Astrocyte (in vitro differentiated cells and primary cell): ENCODE measurements at regions not wholly inside any gene's neighbourhood (a gene's known extent, or its start where the extent isn't known, plus 50 kb on each side); places are given as distances from the start of the nearest gene placed in this dataset.

Experiments used
- DNase-seq: peaks from one replicate; pipeline ENCODE4 v3.0.0-alpha.2; 2010; ENCODE audit warnings: low read depth
- FAIRE-seq: peaks from 2 replicates; lab custom pipeline; 2011; peaks lifted over from hg19 to GRCh38; lab: Jason Lieb, UNC
- H2AFZ ChIP-seq: 2 replicates; pipeline ENCODE4 v1.6.0; 2012; ENCODE audit warnings: low read depth, low read length, inconsistent platforms
- H3K27ac ChIP-seq: 2 replicates; pipeline ENCODE4 v1.5.1; 2011; ENCODE audit warnings: low read depth, low read length, inconsistent platforms
- H3K27me3 ChIP-seq: 2 replicates; pipeline ENCODE4 v1.6.0; 2011; ENCODE audit warnings: low read length, inconsistent platforms; ENCODE audit not compliant: insufficient read depth
- H3K36me3 ChIP-seq: 2 replicates; pipeline ENCODE4 v1.5.1; 2011; ENCODE audit warnings: low read length, inconsistent platforms; ENCODE audit not compliant: insufficient read depth
- H3K4me1 ChIP-seq: 2 replicates; pipeline ENCODE4 v1.5.1; 2011; ENCODE audit warnings: low read length, inconsistent platforms; ENCODE audit not compliant: insufficient read depth
- H3K4me2 ChIP-seq: 2 replicates; pipeline ENCODE4 v1.6.0; 2012; ENCODE audit warnings: low read length, inconsistent platforms
- H3K4me3 ChIP-seq: 2 replicates; pipeline ENCODE4 v1.5.1; 2011; ENCODE audit warnings: low read depth, mild to moderate bottlenecking, low read length, inconsistent platforms; ENCODE audit not compliant: insufficient read depth
- H3K79me2 ChIP-seq: 2 replicates; pipeline ENCODE4 v1.6.0; 2012; ENCODE audit warnings: mild to moderate bottlenecking, low read length, inconsistent platforms; ENCODE audit not compliant: insufficient read depth
- H3K9ac ChIP-seq: 2 replicates; pipeline ENCODE4 v1.6.0; 2012; ENCODE audit warnings: mild to moderate bottlenecking, low read length, inconsistent platforms
- H3K9me3 ChIP-seq: 2 replicates; pipeline ENCODE4 v1.5.1; 2012; ENCODE audit warnings: low read depth, mild to moderate bottlenecking, low read length, inconsistent platforms; ENCODE audit not compliant: insufficient read depth
- H4K20me1 ChIP-seq: 2 replicates; pipeline ENCODE4 v1.6.0; 2012; ENCODE audit warnings: low read length, inconsistent platforms; ENCODE audit not compliant: insufficient read depth
- H3K27ac Mint-ChIP-seq: one replicate; pipeline ENCODE4 v1.8.0; 2021; ENCODE audit warnings: mild to moderate bottlenecking, mixed read lengths; ENCODE audit not compliant: unreplicated experiment
- H3K27me3 Mint-ChIP-seq: one replicate; pipeline ENCODE4 v1.8.0; 2021; ENCODE audit warnings: low read depth, mixed read lengths; ENCODE audit not compliant: unreplicated experiment
- H3K36me3 Mint-ChIP-seq: one replicate; pipeline ENCODE4 v1.8.0; 2021; ENCODE audit warnings: low read depth, mixed read lengths; ENCODE audit not compliant: unreplicated experiment
- H3K4me1 Mint-ChIP-seq: one replicate; pipeline ENCODE4 v1.8.0; 2021; ENCODE audit warnings: low read depth, mixed read lengths; ENCODE audit not compliant: unreplicated experiment
- H3K4me3 Mint-ChIP-seq: one replicate; pipeline ENCODE4 v1.8.0; 2021; ENCODE audit warnings: mild to moderate bottlenecking, moderate library complexity, mixed read lengths; ENCODE audit not compliant: unreplicated experiment
- H3K9me3 Mint-ChIP-seq: one replicate; pipeline ENCODE4 v1.8.0; 2021; ENCODE audit warnings: mild to moderate bottlenecking, mixed read lengths; ENCODE audit not compliant: unreplicated experiment
- CTCF ChIP-seq: IDR thresholded peaks from 2 replicates; pipeline ENCODE4 v1.5.1; 2011; ENCODE audit warnings: low read depth, mild to moderate bottlenecking, inconsistent platforms, low read length, moderate library complexity; ENCODE audit not compliant: insufficient read depth
- EZH2 ChIP-seq: IDR thresholded peaks from 2 replicates; pipeline ENCODE4 v1.6.1; 2012; ENCODE audit warnings: mild to moderate bottlenecking, low read length, inconsistent platforms; ENCODE audit not compliant: insufficient read depth

- no peaks in the 10 kb centered on the region for H3K4me1 ChIP-seq
- H3K27me3 ChIP-seq = peaks cover 10% of the 10 kb centered on the region
- TF ChIP-seq CTCF = no peak
- TF ChIP-seq EZH2 = no peak
- Mint-ChIP-seq H3K36me3 (no peaks in the 10 kb centered on the region), H3K9me3 (no peaks in the 10 kb centered on the region), H3K4me1 (peaks cover 48% of the 10 kb centered on the region), H3K27ac (peak overlapping the region; percentile 81), H3K27me3 (no peaks in the 10 kb centered on the region), H3K4me3 (no peak overlapping the region)
- FAIRE-seq (no peak), DNase-seq (peak; percentile 69)
- no peak overlapping the region for H3K4me3 ChIP-seq
- H3K9ac ChIP-seq = no peak overlapping the region
- no peak overlapping the region for H3K27ac ChIP-seq
- no peaks in the 10 kb centered on the region for H4K20me1 ChIP-seq
- no peak overlapping the region for H3K4me2 ChIP-seq
- no peaks in the 10 kb centered on the region for H3K36me3 ChIP-seq
- H3K79me2 ChIP-seq = no peaks in the 10 kb centered on the region
- H2AFZ ChIP-seq = no peak overlapping the region
- H3K9me3 ChIP-seq = no peaks in the 10 kb centered on the region
These were observed 82.5 kb downstream of the ESM1 start for GRCh38 chr5:54902791-54903473.

DNA sequence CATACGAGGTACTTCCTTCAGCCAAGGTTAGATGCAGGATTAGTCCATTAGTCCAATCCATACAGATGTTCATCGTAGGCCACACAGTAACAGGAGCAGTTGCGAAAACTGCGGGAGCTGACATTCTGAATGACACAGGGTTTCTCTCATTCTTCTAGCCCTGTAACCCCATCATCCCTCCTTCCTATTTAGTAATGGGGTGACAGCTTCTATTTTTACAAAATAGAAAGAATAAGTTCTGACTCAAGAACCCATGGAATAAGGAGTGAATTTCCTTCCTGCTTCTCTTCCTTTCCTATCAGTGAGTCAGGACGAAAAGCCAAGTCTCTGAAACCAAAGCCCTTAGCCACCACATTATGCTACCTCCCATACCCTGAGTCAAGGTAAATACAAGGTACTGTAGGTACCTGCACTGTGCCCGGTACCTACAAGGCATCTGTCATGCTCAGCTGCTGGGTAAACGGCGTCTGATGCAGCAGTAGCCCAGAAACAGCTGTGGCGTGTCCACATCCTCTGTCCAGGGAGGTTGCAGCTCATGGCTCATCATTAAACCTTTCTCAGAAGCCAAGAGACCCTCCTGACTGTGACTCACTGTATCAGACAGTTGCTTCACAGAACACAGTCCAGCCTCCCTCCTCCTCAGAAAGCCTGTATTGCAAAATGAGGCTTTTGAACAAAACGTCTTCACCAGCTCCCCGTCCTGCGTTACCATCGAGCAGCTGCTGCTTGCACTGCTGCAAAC is 84.2 kb downstream of the ESM1 start:
- no peak overlapping the region for H2AFZ ChIP-seq

More for the DNA sequence above, 84.2 kb downstream of the ESM1 start:
- DNase-seq (peak; percentile 68), FAIRE-seq (no peak)
- Histone ChIP-seq H3K9ac (no peak overlapping the region), H3K4me1 (no peaks in the 10 kb centered on the region), H3K4me2 (no peak overlapping the region), H3K27me3 (peaks cover 17% of the 10 kb centered on the region), H3K36me3 (no peaks in the 10 kb centered on the region), H4K20me1 (no peaks in the 10 kb centered on the region), H3K79me2 (no peaks in the 10 kb centered on the region), H3K4me3 (no peak overlapping the region), H3K27ac (no peak overlapping the region), H3K9me3 (no peaks in the 10 kb centered on the region)
- no peak overlapping the region for H3K4me3 Mint-ChIP-seq
- no peaks in the 10 kb centered on the region for H3K36me3 Mint-ChIP-seq
- peaks cover 44% of the 10 kb centered on the region for H3K4me1 Mint-ChIP-seq
- no peak for TF ChIP-seq EZH2
- no peak for TF ChIP-seq CTCF
- peak overlapping the region; percentile 60 for H3K27ac Mint-ChIP-seq
- H3K27me3 Mint-ChIP-seq = peaks cover 2% of the 10 kb centered on the region
- H3K9me3 Mint-ChIP-seq = no peaks in the 10 kb centered on the region
